ENCODE measurements at regions not wholly inside any gene's neighbourhood (a gene's known extent, or its start where the extent isn't known, plus 50 kb on each side); places are given as distances from the start of the nearest gene placed in this dataset.

GRCh38 chr11:70623906-70624597 is 225.7 kb downstream of the CTTN start:
- H3K9me3 ChIP-seq: no peaks in the 10 kb centered on the region
- no peak overlapping the region for H3K4me3 ChIP-seq
- H3K27me3 ChIP-seq: peaks cover 0 to 64% of the 10 kb centered on the region in 2 donors
- intact Hi-C loops (cut with DNase I; ENCODE audit: low total_unique reads): no loop called here
- no peak for DNase-seq
- no peak for TF ChIP-seq CTCF (IDR thresholded peaks at IDR 0.05)
- H3K36me3 ChIP-seq: no peaks in the 10 kb centered on the region
- no peak overlapping the region for H3K27ac ChIP-seq
- H3K4me1 ChIP-seq: no peaks in the 10 kb centered on the region

- Histone ChIP-seq H3K27me3 (peaks cover 0 to 69% of the 10 kb centered on the region in 2 donors), H3K27ac (no peak overlapping the region), H3K4me3 (no peak overlapping the region), H3K9me3 (no peaks in the 10 kb centered on the region), H3K4me1 (no peaks in the 10 kb centered on the region), H3K36me3 (no peaks in the 10 kb centered on the region)
- no peak for TF ChIP-seq CTCF (IDR thresholded peaks at IDR 0.05)
- DNase-seq: no peak
- intact Hi-C loops (cut with DNase I; ENCODE audit: low total_unique reads): no loop called here
Observed at GRCh38 chr11:70624598-70624993, 226.3 kb downstream of the CTTN start.

GRCh38 chr11:70625051-70625450 is 226.7 kb downstream of the CTTN start:
- TF ChIP-seq CTCF (IDR thresholded peaks at IDR 0.05): no peak
- Histone ChIP-seq H3K4me3 (no peak overlapping the region), H3K27me3 (peaks cover 0 to 74% of the 10 kb centered on the region in 2 donors), H3K9me3 (no peaks in the 10 kb centered on the region), H3K27ac (no peak overlapping the region), H3K36me3 (no peaks in the 10 kb centered on the region), H3K4me1 (no peaks in the 10 kb centered on the region)
- intact Hi-C loops (cut with DNase I; ENCODE audit: low total_unique reads): no loop called here
- DNase-seq: no peak

- no peaks in the 10 kb centered on the region for H3K36me3 ChIP-seq
- H3K9me3 ChIP-seq: no peaks in the 10 kb centered on the region
- no peak overlapping the region for H3K4me3 ChIP-seq
- TF ChIP-seq CTCF (IDR thresholded peaks at IDR 0.05): no peak
- H3K4me1 ChIP-seq: no peaks in the 10 kb centered on the region
- H3K27me3 ChIP-seq: peaks cover 0 to 79% of the 10 kb centered on the region in 2 donors
- no peak for DNase-seq
- intact Hi-C loops (cut with DNase I; ENCODE audit: low total_unique reads): no loop called here
- H3K27ac ChIP-seq: no peak overlapping the region
Observed at GRCh38 chr11:70625582-70626518, 227.5 kb downstream of the CTTN start.

GRCh38 chr11:70627219-70627618 is 228.9 kb downstream of the CTTN start:
- H3K9me3 ChIP-seq: no peaks in the 10 kb centered on the region

More at GRCh38 chr11:70627219-70627618, 228.9 kb downstream of the CTTN start:
- Histone ChIP-seq H3K27me3 (peaks cover 0 to 72% of the 10 kb centered on the region in 2 donors), H3K4me1 (no peaks in the 10 kb centered on the region), H3K36me3 (no peaks in the 10 kb centered on the region), H3K4me3 (no peak overlapping the region), H3K27ac (no peak overlapping the region)
- no peak for TF ChIP-seq CTCF (IDR thresholded peaks at IDR 0.05)
- DNase-seq: no peak
- intact Hi-C loops (cut with DNase I; ENCODE audit: low total_unique reads): no loop called here
